PC-9 (cell line): ENCODE measurements at regions not wholly inside any gene's neighbourhood (a gene's known extent, or its start where the extent isn't known, plus 50 kb on each side); places are given as distances from the start of the nearest gene placed in this dataset.

Experiments used
- BruUV-seq: library from RNA; stranded (reverse); fragments of 400-500 nt; replicated peaks from 2 replicates; lab custom pipeline; 2021; lab: Mats Ljungman, UMichigan
- CTCF ChIA-PET: fragments of 300-600 bp; sonication (Branson Sonifier 250); formaldehyde crosslinking; loops from one replicate; lab custom pipeline; 2022; ENCODE audit warnings: antibody characterized with exemption; lab: Charles Lee
- POLR2A ChIA-PET: fragments of 300-600 bp; sonication (Branson Sonifier 250); formaldehyde crosslinking; loops from one replicate; lab custom pipeline; 2022; ENCODE audit warnings: antibody characterized with exemption; ENCODE audit not compliant: unreplicated experiment; lab: Charles Lee
- DNase-seq, 2 experiments: peaks; one replicate each; pipeline versions ENCODE4 v3.0.0 to v3.0.0-alpha.2; 2015 to 2022; ENCODE audit warnings: mixed read lengths in 1 of 2
- H2AFZ ChIP-seq: fragments of 200-600 bp; sonication (generic); 2 replicates; pipeline ENCODE4 v1.8.1; 2017; ENCODE audit warnings: antibody characterized with exemption
- H3F3A ChIP-seq: fragments of 200-600 bp; sonication (generic); 2 replicates; pipeline ENCODE4 v1.8.1; 2017; ENCODE audit warnings: antibody characterized with exemption, mild to moderate bottlenecking, low read depth; ENCODE audit not compliant: insufficient read depth
- H3K27ac ChIP-seq: fragments of 200-600 bp; sonication (generic); 2 replicates; pipeline ENCODE4 v1.6.1; 2016; ENCODE audit warnings: mixed run types
- H3K27me3 ChIP-seq: fragments of 200-600 bp; sonication (generic); 2 replicates; pipeline ENCODE4 v1.6.1; 2016; ENCODE audit warnings: low read depth, mixed run types; ENCODE audit not compliant: insufficient read depth
- H3K36me3 ChIP-seq: fragments of 200-600 bp; sonication (generic); 2 replicates; pipeline ENCODE4 v1.6.1; 2016; ENCODE audit warnings: low read depth, mixed run types
- H3K4me1 ChIP-seq: fragments of 200-600 bp; sonication (generic); replicated peaks from 2 replicates; pipeline ENCODE4 v1.6.1; 2016; ENCODE audit warnings: mixed run types; ENCODE audit not compliant: insufficient read depth
- H3K4me2 ChIP-seq: fragments of 200-600 bp; sonication (generic); 2 replicates; pipeline ENCODE4 v1.6.1; 2017; ENCODE audit warnings: mixed run types
- H3K4me3 ChIP-seq: fragments of 200-600 bp; sonication (generic); 2 replicates; pipeline ENCODE4 v1.6.1; 2016; ENCODE audit warnings: mixed run types
- H3K79me2 ChIP-seq: fragments of 200-600 bp; sonication (generic); 2 replicates; pipeline ENCODE4 v1.6.1; 2017; ENCODE audit warnings: low read depth, mixed run types
- H3K9me2 ChIP-seq: fragments of 200-600 bp; sonication (generic); 2 replicates; pipeline ENCODE4 v1.8.1; 2017; ENCODE audit warnings: mild to moderate bottlenecking; ENCODE audit not compliant: insufficient read depth
- H3K9me3 ChIP-seq: fragments of 200-600 bp; sonication (generic); 2 replicates; pipeline ENCODE4 v1.8.1; 2016; ENCODE audit warnings: low read depth; ENCODE audit not compliant: insufficient read depth
- H4K20me1 ChIP-seq: fragments of 200-600 bp; sonication (generic); 2 replicates; pipeline ENCODE4 v1.8.1; 2017; ENCODE audit not compliant: insufficient read depth
- CTCF ChIP-seq: fragments of 200-600 bp; sonication (generic); conservative IDR thresholded peaks from 2 replicates; pipeline ENCODE4 v1.6.1; 2017; ENCODE audit warnings: mixed run types, antibody characterized with exemption, mild to moderate bottlenecking, moderate library complexity
- EZH2 ChIP-seq: fragments of 200-600 bp; sonication (generic); IDR thresholded peaks from 2 replicates; pipeline ENCODE4 v1.8.0; 2017; ENCODE audit warnings: antibody characterized with exemption, low read depth
- intact Hi-C: fragments of 100-400 bp; cut with micrococcal nuclease; formaldehyde crosslinking; loops from one replicate; pipeline ENCODE4 v1.10.0; 2022; ENCODE audit not compliant: unreplicated experiment

GRCh38 chr14:98551028-98551427 is 721.0 kb downstream of the BCL11B start:
- intact Hi-C loops: no loop called here
- Histone ChIP-seq H3F3A (no peaks in the 10 kb centered on the region), H3K4me1 (no peaks in the 10 kb centered on the region), H3K79me2 (no peaks in the 10 kb centered on the region), H3K36me3 (no peaks in the 10 kb centered on the region), H4K20me1 (no peaks in the 10 kb centered on the region), H3K9me2 (no peaks in the 10 kb centered on the region), H3K27ac (no peak overlapping the region), H3K4me3 (no peak overlapping the region), H2AFZ (no peak overlapping the region), H3K4me2 (no peak overlapping the region), H3K27me3 (no peaks in the 10 kb centered on the region), H3K9me3 (no peaks in the 10 kb centered on the region)
- ChIA-PET POLR2A (no interaction called here), CTCF (no interaction called here)
- BruUV-seq: no TSS peak
- TF ChIP-seq EZH2 (no peak), CTCF (no peak)
- DNase-seq: no peak

- no peaks in the 10 kb centered on the region for H3F3A ChIP-seq
- no peak for TF ChIP-seq CTCF
- no peak for TF ChIP-seq EZH2
- ChIA-PET CTCF (no interaction called here), POLR2A (no interaction called here)
- no peaks in the 10 kb centered on the region for H3K27me3 ChIP-seq
- no peaks in the 10 kb centered on the region for H3K9me2 ChIP-seq
- intact Hi-C loops: no loop called here
- BruUV-seq: no TSS peak
- no peak overlapping the region for H3K4me2 ChIP-seq
- H3K9me3 ChIP-seq: no peaks in the 10 kb centered on the region
- H3K36me3 ChIP-seq: no peaks in the 10 kb centered on the region
- no peak for DNase-seq
- no peak overlapping the region for H3K4me3 ChIP-seq
- no peaks in the 10 kb centered on the region for H4K20me1 ChIP-seq
- H3K27ac ChIP-seq: no peak overlapping the region
- H2AFZ ChIP-seq: no peak overlapping the region
- no peaks in the 10 kb centered on the region for H3K4me1 ChIP-seq
- H3K79me2 ChIP-seq: no peaks in the 10 kb centered on the region
Observed at GRCh38 chr14:98555440-98555839, 716.6 kb downstream of the BCL11B start.

GRCh38 chr14:98564006-98564405 is 708.0 kb downstream of the BCL11B start:
- Histone ChIP-seq H4K20me1 (no peaks in the 10 kb centered on the region), H3K9me2 (no peaks in the 10 kb centered on the region), H3K4me3 (no peak overlapping the region), H3F3A (no peaks in the 10 kb centered on the region), H3K9me3 (no peaks in the 10 kb centered on the region), H2AFZ (no peak overlapping the region), H3K79me2 (no peaks in the 10 kb centered on the region), H3K4me2 (no peak overlapping the region), H3K27ac (no peak overlapping the region), H3K4me1 (no peaks in the 10 kb centered on the region), H3K36me3 (no peaks in the 10 kb centered on the region), H3K27me3 (no peaks in the 10 kb centered on the region)
- POLR2A ChIA-PET: no interaction called here
- no TSS peak for BruUV-seq
- CTCF ChIA-PET: no interaction called here
- DNase-seq: no peak
- TF ChIP-seq CTCF (no peak), EZH2 (no peak)
- intact Hi-C loops: no loop called here
